ENCODE measurements at regions not wholly inside any gene's neighbourhood (a gene's known extent, or its start where the extent isn't known, plus 50 kb on each side); places are given as distances from the start of the nearest gene placed in this dataset.

GRCh38 chr21:15617964-15618363 lies 111.8 kb upstream of the USP25 start:
- TF ChIP-seq POLR2AphosphoS5 (IDR thresholded peaks at IDR 0.05) (no peak), CTCF (IDR thresholded peaks at IDR 0.05) (no peak), POLR2A (IDR thresholded peaks at IDR 0.05) (no peak)
